Hepatocyte (in vitro differentiated cells): ENCODE measurements at regions not wholly inside any gene's neighbourhood (a gene's known extent, or its start where the extent isn't known, plus 50 kb on each side); places are given as distances from the start of the nearest gene placed in this dataset.

Experiments used
- DNase-seq: peaks from one replicate; pipeline ENCODE4 v3.0.0-alpha.2; 2016; ENCODE audit warnings: low spot score
- H2AFZ ChIP-seq: fragments of 200-600 bp; sonication (generic); 2 replicates; pipeline ENCODE4 v1.6.0; 2016; ENCODE audit warnings: antibody characterized with exemption, mild to moderate bottlenecking
- H3K27ac ChIP-seq: fragments of 200-600 bp; sonication (generic); 2 replicates; pipeline ENCODE4 v1.5.1; 2016; ENCODE audit warnings: mild to moderate bottlenecking
- H3K27me3 ChIP-seq: fragments of 200-600 bp; sonication (generic); 2 replicates; pipeline ENCODE4 v1.6.1; 2016
- H3K36me3 ChIP-seq: fragments of 200-600 bp; sonication (generic); replicated peaks from 2 replicates; pipeline ENCODE4 v1.5.1; 2016; ENCODE audit warnings: low read depth; ENCODE audit not compliant: insufficient read depth
- H3K4me1 ChIP-seq: fragments of 200-600 bp; sonication (generic); 2 replicates; pipeline ENCODE4 v1.5.1; 2016; ENCODE audit warnings: mild to moderate bottlenecking, moderate library complexity; ENCODE audit not compliant: insufficient read depth
- H3K4me2 ChIP-seq: fragments of 200-600 bp; sonication (generic); 2 replicates; pipeline ENCODE4 v1.6.0; 2016
- H3K4me3 ChIP-seq: fragments of 200-600 bp; sonication (generic); 2 replicates; pipeline ENCODE4 v1.5.1; 2016; ENCODE audit warnings: mild to moderate bottlenecking
- H3K79me2 ChIP-seq: fragments of 200-600 bp; sonication (generic); 2 replicates; pipeline ENCODE4 v1.6.0; 2017; ENCODE audit warnings: mild to moderate bottlenecking
- H3K9me2 ChIP-seq: fragments of 200-600 bp; sonication (generic); replicated peaks from 2 replicates; pipeline ENCODE4 v1.6.0; 2017; ENCODE audit warnings: mild to moderate bottlenecking; ENCODE audit not compliant: insufficient read depth
- H3K9me3 ChIP-seq: fragments of 200-600 bp; sonication (generic); 2 replicates; pipeline ENCODE4 v1.5.1; 2016; ENCODE audit warnings: low read depth, mild to moderate bottlenecking
- H4K20me1 ChIP-seq: fragments of 200-600 bp; sonication (generic); 2 replicates; pipeline ENCODE4 v1.6.0; 2016; ENCODE audit warnings: mild to moderate bottlenecking; ENCODE audit not compliant: insufficient read depth, poor library complexity, severe bottlenecking
- CTCF ChIP-seq: fragments of 200-600 bp; sonication (generic); IDR thresholded peaks from 2 replicates; pipeline ENCODE4 v1.5.1; 2016; ENCODE audit warnings: antibody characterized with exemption, mild to moderate bottlenecking; ENCODE audit not compliant: poor library complexity
- EZH2 ChIP-seq: fragments of 200-600 bp; sonication (generic); IDR thresholded peaks from 2 replicates; pipeline ENCODE4 v1.6.1; 2016; ENCODE audit warnings: antibody characterized with exemption, mild to moderate bottlenecking, borderline replicate concordance
- EZH2phosphoT487 ChIP-seq: fragments of 200-600 bp; sonication (generic); IDR thresholded peaks from one replicate; pipeline ENCODE4 v1.6.1; 2018; ENCODE audit warnings: antibody characterized with exemption, mild to moderate bottlenecking, low read depth, moderate library complexity; ENCODE audit not compliant: unreplicated experiment, severe bottlenecking
- WGBS: methylation state at CpG from one replicate; pipeline ENCODE4 v1.1.6; 2016; ENCODE audit warnings: low lambda C conversion rate; ENCODE audit errors: missing lambda C conversion rate; 5-methylcytosine and 5-hydroxymethylcytosine counted together

GRCh38 chrX:95383778-95384177 is 1300.9 kb upstream of the DIAPH2 start:
- H3K27me3 ChIP-seq, result no peaks in the 10 kb centered on the region
- no peaks in the 10 kb centered on the region for H4K20me1 ChIP-seq
- H3K27ac ChIP-seq, result no peak overlapping the region
- H3K4me2 ChIP-seq, result no peak overlapping the region
- DNase-seq, result no peak
- no peak overlapping the region for H3K4me3 ChIP-seq
- WGBS, result 71% methylated on average over 2 of the region's 2 CpGs
- no peaks in the 10 kb centered on the region for H3K9me3 ChIP-seq
- TF ChIP-seq EZH2 (no peak), EZH2phosphoT487 (no peak), CTCF (no peak)
- H3K4me1 ChIP-seq, result no peaks in the 10 kb centered on the region
- H2AFZ ChIP-seq, result no peak overlapping the region
- no peaks in the 10 kb centered on the region for H3K9me2 ChIP-seq
- H3K79me2 ChIP-seq, result no peaks in the 10 kb centered on the region
- H3K36me3 ChIP-seq, result no peaks in the 10 kb centered on the region

- H2AFZ ChIP-seq, result no peak overlapping the region
- TF ChIP-seq EZH2phosphoT487 (no peak), EZH2 (no peak), CTCF (no peak)
- H3K27me3 ChIP-seq, result no peaks in the 10 kb centered on the region
- no peaks in the 10 kb centered on the region for H3K79me2 ChIP-seq
- no peaks in the 10 kb centered on the region for H3K9me2 ChIP-seq
- no peak overlapping the region for H3K4me3 ChIP-seq
- no peak overlapping the region for H3K27ac ChIP-seq
- H3K4me1 ChIP-seq, result no peaks in the 10 kb centered on the region
- no peaks in the 10 kb centered on the region for H3K9me3 ChIP-seq
- no peaks in the 10 kb centered on the region for H3K36me3 ChIP-seq
- no peaks in the 10 kb centered on the region for H4K20me1 ChIP-seq
- 86% methylated on average over 2 of the region's 2 CpGs for WGBS
- no peak for DNase-seq
- no peak overlapping the region for H3K4me2 ChIP-seq
These were observed 1257.3 kb upstream of the DIAPH2 start for GRCh38 chrX:95427389-95427788.

GRCh38 chrX:95435198-95435597 is 1249.4 kb upstream of the DIAPH2 start:
- Histone ChIP-seq H3K27me3 (no peaks in the 10 kb centered on the region), H3K9me3 (no peaks in the 10 kb centered on the region), H3K9me2 (no peaks in the 10 kb centered on the region), H3K27ac (no peak overlapping the region), H2AFZ (no peak overlapping the region), H3K4me3 (no peak overlapping the region), H4K20me1 (no peaks in the 10 kb centered on the region), H3K4me1 (no peaks in the 10 kb centered on the region), H3K36me3 (no peaks in the 10 kb centered on the region), H3K4me2 (no peak overlapping the region), H3K79me2 (no peaks in the 10 kb centered on the region)
- TF ChIP-seq CTCF (no peak), EZH2phosphoT487 (no peak), EZH2 (no peak)
- no peak for DNase-seq

- Histone ChIP-seq H3K27ac (no peak overlapping the region), H3K27me3 (no peaks in the 10 kb centered on the region), H3K4me1 (no peaks in the 10 kb centered on the region), H3K4me2 (no peak overlapping the region), H3K4me3 (no peak overlapping the region), H3K9me2 (no peaks in the 10 kb centered on the region), H3K36me3 (no peaks in the 10 kb centered on the region), H4K20me1 (no peaks in the 10 kb centered on the region), H3K79me2 (no peaks in the 10 kb centered on the region), H3K9me3 (peaks cover 3% of the 10 kb centered on the region), H2AFZ (no peak overlapping the region)
- WGBS, result 63% methylated on average over 4 of the region's 4 CpGs
- no peak for TF ChIP-seq EZH2phosphoT487
- no peak for TF ChIP-seq CTCF
- no peak for TF ChIP-seq EZH2
- DNase-seq, result no peak
These were observed 1242.8 kb upstream of the DIAPH2 start for GRCh38 chrX:95441836-95442235.
